DMS153 treated with DMSO at 0.1 percent for 48 hours (cell line): ENCODE measurements at regions not wholly inside any gene's neighbourhood (a gene's known extent, or its start where the extent isn't known, plus 50 kb on each side); places are given as distances from the start of the nearest gene placed in this dataset.

ENCODE experiments used
- DNase-seq: peaks from one replicate; lab custom pipeline; 2025; ENCODE audit not compliant: unreplicated experiment; lab: John Stamatoyannopoulos, UW

DNA sequence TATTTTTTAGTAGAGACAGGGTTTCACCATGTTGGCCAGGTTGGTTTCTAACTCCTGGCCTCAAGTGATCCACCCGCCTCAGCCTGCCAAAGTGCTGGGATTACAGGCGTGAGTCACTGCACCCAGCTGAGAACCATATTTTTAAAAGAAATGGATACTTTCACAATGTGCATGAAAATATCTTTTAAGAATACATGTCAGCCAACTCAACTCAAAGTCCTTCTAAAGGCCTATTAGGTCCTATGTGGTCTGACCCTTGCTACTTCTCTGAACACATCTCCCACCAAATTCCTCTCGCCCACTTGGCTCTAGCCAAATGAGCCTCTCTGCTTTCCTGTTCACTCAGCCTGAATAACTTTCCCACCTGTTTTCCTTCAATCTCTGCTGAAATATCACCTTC lies 119.6 kb downstream of the MTX2 start:
- no peak for DNase-seq

GRCh38 chr2:176390276-176391147 lies 121.3 kb downstream of the MTX2 start:
- DNase-seq, result no peak

DNA sequence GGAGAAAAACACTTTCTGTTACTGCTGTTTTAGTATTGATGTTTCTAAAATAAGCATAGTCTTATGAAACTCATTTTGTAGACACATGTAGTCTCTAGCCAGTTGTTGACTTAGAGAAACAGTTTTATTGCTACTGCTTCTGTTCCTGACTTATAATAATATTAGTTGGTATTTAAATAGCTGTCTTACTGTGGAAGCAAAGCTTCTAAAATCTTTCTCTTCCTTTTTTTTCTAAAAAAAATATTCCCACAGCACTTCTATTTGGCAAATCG lies 121.8 kb downstream of the MTX2 start:
- no peak for DNase-seq

GRCh38 chr2:176392249-176392648 lies 123.0 kb downstream of the MTX2 start:
- no peak for DNase-seq

- DNase-seq, result no peak
These were observed 123.6 kb downstream of the MTX2 start for GRCh38 chr2:176392744-176393414.

DNA sequence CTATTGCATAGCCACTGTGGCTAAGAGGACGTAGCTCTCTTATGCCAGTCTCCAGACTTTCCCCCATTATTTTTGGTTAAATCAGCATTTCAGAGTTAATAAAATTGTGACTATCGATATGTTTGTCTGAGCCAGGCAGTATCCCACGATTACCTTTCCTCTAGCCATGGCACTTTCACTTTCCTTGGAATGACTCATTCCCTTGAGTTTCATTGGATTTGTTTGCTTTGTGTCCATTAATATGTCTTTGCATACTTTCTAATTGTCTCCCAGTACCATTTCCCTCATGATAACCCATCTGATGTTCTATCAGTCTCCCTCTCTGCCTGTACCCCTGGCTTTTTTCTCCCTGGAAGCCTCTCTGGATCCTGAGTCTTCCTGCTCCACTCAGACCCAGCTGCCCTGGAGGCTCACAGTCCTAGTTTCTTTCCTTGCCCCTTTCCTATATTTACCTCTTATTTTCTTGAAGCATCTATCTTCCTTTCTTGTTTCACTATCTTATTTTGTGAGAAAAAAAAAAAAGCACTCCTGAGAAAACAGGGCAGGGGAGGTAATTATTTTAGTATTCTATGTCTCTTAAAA lies 126.1 kb downstream of the MTX2 start:
- no peak for DNase-seq

- DNase-seq, result no peak
These were observed 129.2 kb downstream of the MTX2 start for GRCh38 chr2:176398243-176399073.

- no peak for DNase-seq
These were observed 129.9 kb downstream of the MTX2 start for GRCh38 chr2:176399074-176399598.

GRCh38 chr2:176405477-176405876 lies 136.2 kb downstream of the MTX2 start:
- no peak for DNase-seq

- DNase-seq, result no peak
These were observed 138.5 kb downstream of the MTX2 start for GRCh38 chr2:176407706-176408105.

GRCh38 chr2:176409671-176410070 lies 140.4 kb downstream of the MTX2 start:
- DNase-seq, result no peak

- no peak for DNase-seq
These were observed 142.9 kb downstream of the MTX2 start for GRCh38 chr2:176412136-176412535.

DNA sequence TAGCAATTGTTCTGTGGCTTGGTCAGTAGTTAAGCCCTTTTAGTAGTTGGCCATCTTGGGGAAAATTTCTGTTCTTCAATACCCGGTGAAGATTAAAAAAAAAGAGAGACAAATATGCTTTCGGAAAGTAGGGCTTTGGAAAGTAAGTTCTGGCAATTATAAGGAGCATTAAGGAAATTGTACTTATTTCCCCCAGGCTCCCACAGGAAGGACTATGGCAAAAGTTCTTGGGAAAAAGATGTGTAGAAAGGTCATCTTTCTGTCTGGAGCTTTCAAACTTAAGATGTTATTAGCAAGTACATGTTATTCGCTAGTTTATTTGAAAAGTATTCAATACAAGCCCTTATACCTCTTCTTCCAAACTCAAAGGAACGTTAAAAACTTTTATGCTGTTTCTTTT lies 144.5 kb downstream of the MTX2 start:
- DNase-seq, result no peak

- DNase-seq, result no peak
These were observed 145.4 kb downstream of the MTX2 start for GRCh38 chr2:176414641-176415040.

DNA sequence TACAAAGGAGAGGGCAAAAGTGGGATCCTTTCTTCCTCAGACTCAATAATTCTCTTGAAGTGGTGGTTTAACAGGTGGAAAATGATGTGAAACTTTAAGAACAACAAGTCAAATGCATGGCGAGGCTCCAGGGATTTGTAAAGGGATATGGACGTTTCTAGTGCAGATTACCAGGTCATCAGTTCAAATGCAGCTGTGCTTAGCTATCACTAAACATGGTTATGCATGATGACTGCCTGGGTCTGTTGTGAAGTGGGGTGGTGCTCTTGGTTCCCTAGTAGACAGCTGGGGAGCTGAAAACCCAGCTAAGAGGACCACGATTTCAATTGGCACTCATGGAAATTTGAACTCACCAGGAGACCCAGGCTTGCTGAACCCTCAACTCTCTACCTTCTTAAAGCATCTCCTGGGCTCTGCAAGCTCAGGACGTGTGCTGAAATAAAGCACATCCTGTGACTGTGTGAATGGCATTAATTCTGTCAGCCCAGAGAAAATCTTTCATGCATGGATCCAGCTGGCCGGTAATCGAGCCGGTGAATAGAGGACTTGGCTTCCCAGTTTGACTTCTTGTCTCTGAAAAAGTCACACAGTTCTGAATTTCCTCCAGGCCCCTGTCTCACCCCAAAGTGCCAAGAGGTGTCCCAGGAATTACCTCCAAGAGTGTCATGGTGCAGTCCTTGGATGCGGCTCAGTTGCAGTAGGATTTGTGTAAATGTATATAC lies 146.1 kb downstream of the MTX2 start:
- DNase-seq, result no peak

DNA sequence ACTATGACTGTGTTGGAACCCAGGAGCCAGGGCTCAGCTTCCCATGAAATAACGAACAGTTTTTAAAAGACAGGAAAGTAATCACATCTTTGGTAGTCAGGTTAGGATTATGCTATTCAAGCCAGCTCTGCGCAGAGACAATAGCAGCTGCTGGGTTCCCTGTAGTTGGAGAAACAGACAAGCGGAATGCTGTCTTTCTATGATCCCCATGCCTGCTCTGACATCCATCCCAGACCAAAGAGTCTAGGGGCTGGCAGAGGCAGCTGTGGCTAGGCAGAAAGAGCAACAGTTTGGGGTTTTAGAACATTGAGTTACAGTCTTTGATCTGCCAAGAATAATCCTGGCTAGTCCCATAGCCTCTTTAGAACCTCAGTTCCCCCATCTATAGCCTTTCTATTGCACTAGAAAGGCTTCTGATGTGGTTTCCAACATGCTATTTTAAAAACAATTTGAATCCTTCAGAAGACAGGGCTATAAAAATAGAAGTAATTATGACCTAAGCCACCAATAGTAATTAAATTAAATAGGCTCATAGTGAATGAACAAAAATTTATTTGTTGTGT lies 146.8 kb downstream of the MTX2 start:
- no peak for DNase-seq

GRCh38 chr2:176418768-176419167 lies 149.5 kb downstream of the MTX2 start:
- no peak for DNase-seq

DNA sequence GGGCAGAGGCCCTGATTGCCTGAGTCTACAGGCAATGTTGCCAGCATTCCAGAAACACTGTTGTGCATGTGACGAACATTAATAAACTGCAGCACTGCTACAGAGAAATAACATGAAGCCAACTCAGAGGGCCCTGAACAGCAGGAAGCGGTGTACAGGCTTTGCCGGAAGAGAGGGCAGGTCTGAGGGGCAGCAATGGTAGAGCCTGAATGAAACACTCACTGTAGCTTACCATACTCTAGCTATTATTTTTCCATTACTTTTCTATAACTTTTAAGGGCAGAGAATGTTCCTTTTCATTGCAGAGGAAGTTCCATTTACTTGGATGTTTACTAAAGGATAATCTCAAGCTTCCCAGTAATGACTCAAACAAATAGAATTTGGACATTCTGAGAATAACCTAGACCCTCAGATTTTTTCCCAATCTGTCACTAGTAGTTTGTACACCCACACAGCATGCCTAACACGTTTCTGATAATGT lies 150.4 kb downstream of the MTX2 start:
- no peak for DNase-seq

GRCh38 chr2:176421297-176422050 lies 152.2 kb downstream of the MTX2 start:
- no peak for DNase-seq
